ENCODE measurements at regions not wholly inside any gene's neighbourhood (a gene's known extent, or its start where the extent isn't known, plus 50 kb on each side); places are given as distances from the start of the nearest gene placed in this dataset.
"Not testable (repeated sequence)": the region's sequence is repeated elsewhere in the genome, so short reads cannot be mapped to it uniquely, and the experiment has no call there.

GRCh38 chr17:5980941-5981340 is 89.2 kb upstream of the WSCD1 start:
- H3K4me3 Mint-ChIP-seq, result no peak overlapping the region
- no peak for TF ChIP-seq CTCF (IDR thresholded peaks at IDR 0.05; ENCODE audit: unreplicated experiment)
- no peak for DNase-seq (ENCODE audit: low spot score in 2 of 2, unreplicated experiment in 2 of 2)
- peaks cover 15% of the 10 kb centered on the region for H3K27me3 Mint-ChIP-seq (ENCODE audit: low read depth)
- no peaks in the 10 kb centered on the region for H3K9me3 Mint-ChIP-seq
- no peaks in the 10 kb centered on the region for H3K36me3 Mint-ChIP-seq
- H3K4me1 Mint-ChIP-seq, result no peaks in the 10 kb centered on the region
- H3K27ac Mint-ChIP-seq, result no peak overlapping the region

- DNase-seq (ENCODE audit: low spot score in 2 of 2, unreplicated experiment in 2 of 2), result no peak
- Mint-ChIP-seq H3K4me3 (no peak overlapping the region), H3K4me1 (no peaks in the 10 kb centered on the region), H3K27me3 (ENCODE audit: low read depth) (peaks cover 23% of the 10 kb centered on the region), H3K9me3 (no peaks in the 10 kb centered on the region), H3K27ac (no peak overlapping the region), H3K36me3 (no peaks in the 10 kb centered on the region)
- no peak for TF ChIP-seq CTCF (IDR thresholded peaks at IDR 0.05; ENCODE audit: unreplicated experiment)
Measured at GRCh38 chr17:5986644-5987043, 83.5 kb upstream of the WSCD1 start.

GRCh38 chr17:6000426-6000825 is 69.8 kb upstream of the WSCD1 start:
- no peak overlapping the region for H3K4me3 Mint-ChIP-seq

GRCh38 chr17:6003221-6003620 is 67.0 kb upstream of the WSCD1 start:
- not testable (repeated sequence) for H3K27ac Mint-ChIP-seq

More at GRCh38 chr17:6000426-6000825, 69.8 kb upstream of the WSCD1 start:
- Mint-ChIP-seq H3K9me3 (no peaks in the 10 kb centered on the region), H3K4me1 (no peaks in the 10 kb centered on the region), H3K27ac (no peak overlapping the region), H3K36me3 (no peaks in the 10 kb centered on the region), H3K27me3 (ENCODE audit: low read depth) (peaks cover 33% of the 10 kb centered on the region)
- DNase-seq (ENCODE audit: low spot score in 2 of 2, unreplicated experiment in 2 of 2), result no peak
- no peak for TF ChIP-seq CTCF (IDR thresholded peaks at IDR 0.05; ENCODE audit: unreplicated experiment)

GRCh38 chr17:6005939-6006338 is 64.2 kb upstream of the WSCD1 start:
- DNase-seq (ENCODE audit: low spot score in 2 of 2, unreplicated experiment in 2 of 2), result no peak

More at GRCh38 chr17:6003221-6003620, 67.0 kb upstream of the WSCD1 start:
- not testable (repeated sequence) for H3K4me3 Mint-ChIP-seq; DNase-seq (ENCODE audit: low spot score in 2 of 2, unreplicated experiment in 2 of 2); H3K9me3 Mint-ChIP-seq; H3K4me1 Mint-ChIP-seq; H3K36me3 Mint-ChIP-seq
- peaks cover 23% of the 10 kb centered on the region for H3K27me3 Mint-ChIP-seq (ENCODE audit: low read depth)

GRCh38 chr17:6011206-6011605 is 59.0 kb upstream of the WSCD1 start:
- TF ChIP-seq CTCF (IDR thresholded peaks at IDR 0.05; ENCODE audit: unreplicated experiment), result no peak
- no peak overlapping the region for H3K4me3 Mint-ChIP-seq
- no peaks in the 10 kb centered on the region for H3K9me3 Mint-ChIP-seq
- H3K27ac Mint-ChIP-seq, result no peak overlapping the region
- peaks cover 30% of the 10 kb centered on the region for H3K27me3 Mint-ChIP-seq (ENCODE audit: low read depth)
- no peaks in the 10 kb centered on the region for H3K4me1 Mint-ChIP-seq
- H3K36me3 Mint-ChIP-seq, result no peaks in the 10 kb centered on the region
- no peak for DNase-seq (ENCODE audit: low spot score in 2 of 2, unreplicated experiment in 2 of 2)

More at GRCh38 chr17:6005939-6006338, 64.2 kb upstream of the WSCD1 start:
- Mint-ChIP-seq H3K27ac (no peak overlapping the region), H3K9me3 (no peaks in the 10 kb centered on the region), H3K27me3 (ENCODE audit: low read depth) (peaks cover 27% of the 10 kb centered on the region), H3K36me3 (no peaks in the 10 kb centered on the region), H3K4me1 (no peaks in the 10 kb centered on the region), H3K4me3 (no peak overlapping the region)
- no peak for TF ChIP-seq CTCF (IDR thresholded peaks at IDR 0.05; ENCODE audit: unreplicated experiment)

All from mesothelial cell of epicardium (in vitro differentiated cells).